ENCODE measurements at regions not wholly inside any gene's neighbourhood (a gene's known extent, or its start where the extent isn't known, plus 50 kb on each side); places are given as distances from the start of the nearest gene placed in this dataset.
A peak's percentile ranks its signal among the peaks of the same experiment; 100 is the strongest.

GRCh38 chr3:168981396-168981795, 682.1 kb downstream of the MECOM start:
- ATAC-seq (ENCODE audit: insufficient number of reproducible peaks, low FRiP score, low read depth), result no peak
- peaks cover 7 to 28% of the 10 kb centered on the region in 2 donors for H3K4me1 ChIP-seq (ENCODE audit: control insufficient read depth in 1 of 2, low read depth in 2 of 2)
- DNase-seq (ENCODE audit: low spot score), result no peak

GRCh38 chr3:168977716-168978374, 685.7 kb downstream of the MECOM start:
- no peaks in the 10 kb centered on the region for H3K9me3 ChIP-seq
- no peak for TF ChIP-seq CTCF (IDR thresholded peaks at IDR 0.05)
- no peak for ATAC-seq (ENCODE audit: insufficient number of reproducible peaks, low FRiP score, low read depth)
- H3K27ac ChIP-seq, result peak overlapping the region; percentile 39 to 54
- H3K4me1 ChIP-seq (ENCODE audit: control insufficient read depth in 1 of 2, low read depth in 2 of 2), result peaks cover 13 to 41% of the 10 kb centered on the region in 2 donors
- DNase-seq (ENCODE audit: low spot score), result no peak
- H3K27me3 ChIP-seq (replicated peaks; ENCODE audit: insufficient read depth), result no peaks in the 10 kb centered on the region
- no peaks in the 10 kb centered on the region for H3K36me3 ChIP-seq
- peak overlapping the region; percentile 24 for H3K4me3 ChIP-seq

More at GRCh38 chr3:168981396-168981795, 682.1 kb downstream of the MECOM start:
- H3K27me3 ChIP-seq (replicated peaks; ENCODE audit: insufficient read depth), result no peaks in the 10 kb centered on the region
- TF ChIP-seq CTCF (IDR thresholded peaks at IDR 0.05), result no peak
- H3K36me3 ChIP-seq, result no peaks in the 10 kb centered on the region
- no peaks in the 10 kb centered on the region for H3K9me3 ChIP-seq
- H3K27ac ChIP-seq, result no peak overlapping the region
- no peak overlapping the region for H3K4me3 ChIP-seq

GRCh38 chr3:168976969-168977368, 686.5 kb downstream of the MECOM start:
- DNase-seq (ENCODE audit: low spot score) (no peak), ATAC-seq (ENCODE audit: insufficient number of reproducible peaks, low FRiP score, low read depth) (no peak)
- H3K36me3 ChIP-seq, result no peaks in the 10 kb centered on the region
- TF ChIP-seq CTCF (IDR thresholded peaks at IDR 0.05), result no peak
- peak overlapping the region; percentile 18 to 39 for H3K27ac ChIP-seq
- H3K27me3 ChIP-seq (replicated peaks; ENCODE audit: insufficient read depth), result no peaks in the 10 kb centered on the region
- no peak overlapping the region for H3K4me3 ChIP-seq
- no peaks in the 10 kb centered on the region for H3K9me3 ChIP-seq
- peaks cover 13 to 41% of the 10 kb centered on the region in 2 donors for H3K4me1 ChIP-seq (ENCODE audit: control insufficient read depth in 1 of 2, low read depth in 2 of 2)

GRCh38 chr3:168975576-168975975, 687.9 kb downstream of the MECOM start:
- Histone ChIP-seq H3K9me3 (no peaks in the 10 kb centered on the region), H3K4me3 (no peak overlapping the region), H3K27ac (peak overlapping the region; percentile 35 to 41), H3K27me3 (replicated peaks; ENCODE audit: insufficient read depth) (no peaks in the 10 kb centered on the region), H3K4me1 (ENCODE audit: control insufficient read depth in 1 of 2, low read depth in 2 of 2) (peaks cover 13 to 41% of the 10 kb centered on the region in 2 donors), H3K36me3 (no peaks in the 10 kb centered on the region)
- no peak for TF ChIP-seq CTCF (IDR thresholded peaks at IDR 0.05)
- ATAC-seq (ENCODE audit: insufficient number of reproducible peaks, low FRiP score, low read depth), result no peak
- DNase-seq (ENCODE audit: low spot score), result no peak

- Histone ChIP-seq H3K4me1 (ENCODE audit: control insufficient read depth in 1 of 2, low read depth in 2 of 2) (peaks cover 13 to 41% of the 10 kb centered on the region in 2 donors), H3K27ac (peak overlapping the region in 1 of 2 donors; percentile 35)
Measured at GRCh38 chr3:168974617-168975403, 688.7 kb downstream of the MECOM start.

More at GRCh38 chr3:168974617-168975403, 688.7 kb downstream of the MECOM start:
- TF ChIP-seq CTCF (IDR thresholded peaks at IDR 0.05), result no peak
- no peak overlapping the region for H3K4me3 ChIP-seq
- H3K36me3 ChIP-seq, result no peaks in the 10 kb centered on the region
- H3K9me3 ChIP-seq, result no peaks in the 10 kb centered on the region
- no peak for ATAC-seq (ENCODE audit: insufficient number of reproducible peaks, low FRiP score, low read depth)
- DNase-seq (ENCODE audit: low spot score), result no peak
- H3K27me3 ChIP-seq (replicated peaks; ENCODE audit: insufficient read depth), result no peaks in the 10 kb centered on the region
